Type B pancreatic cell (in vitro differentiated cells): ENCODE measurements at regions not wholly inside any gene's neighbourhood (a gene's known extent, or its start where the extent isn't known, plus 50 kb on each side); places are given as distances from the start of the nearest gene placed in this dataset.

Experiments
- DNase-seq: peaks from one replicate; pipeline ENCODE4 v3.0.0; 2021; ENCODE audit warnings: mixed read lengths; ENCODE audit not compliant: unreplicated experiment; ENCODE audit errors: extremely low spot score
- H3K27ac Mint-ChIP-seq: 2 replicates; pipeline ENCODE4 v1.8.0; 2021; ENCODE audit warnings: mild to moderate bottlenecking, mixed read lengths
- H3K27me3 Mint-ChIP-seq: 2 replicates; pipeline ENCODE4 v1.8.0; 2021; ENCODE audit warnings: mixed read lengths
- H3K36me3 Mint-ChIP-seq: 2 replicates; pipeline ENCODE4 v1.8.0; 2021; ENCODE audit warnings: mixed read lengths
- H3K4me1 Mint-ChIP-seq: one replicate; pipeline ENCODE4 v1.8.0; 2021; ENCODE audit warnings: mixed read lengths; ENCODE audit not compliant: unreplicated experiment
- H3K4me3 Mint-ChIP-seq: 2 replicates; pipeline ENCODE4 v1.8.0; 2021; ENCODE audit warnings: mild to moderate bottlenecking, mixed read lengths
- H3K9me3 Mint-ChIP-seq: 2 replicates; pipeline ENCODE4 v1.8.0; 2021; ENCODE audit warnings: mixed read lengths
- CTCF ChIP-seq: fragments of 200-600 bp; sonication (generic); conservative IDR thresholded peaks from 2 replicates; pipeline ENCODE4 v1.5.0; 2021; ENCODE audit warnings: antibody characterized with exemption, mild to moderate bottlenecking

- Mint-ChIP-seq H3K27ac (no peak overlapping the region), H3K9me3 (no peaks in the 10 kb centered on the region), H3K36me3 (no peaks in the 10 kb centered on the region), H3K4me3 (no peak overlapping the region), H3K27me3 (no peaks in the 10 kb centered on the region), H3K4me1 (peaks cover 36% of the 10 kb centered on the region)
- no peak for TF ChIP-seq CTCF
- no peak for DNase-seq
Measured at GRCh38 chr2:62407401-62407800, 98.6 kb downstream of the TMEM17 start.

GRCh38 chr2:62406573-62407043, 99.4 kb downstream of the TMEM17 start:
- Mint-ChIP-seq H3K27ac (no peak overlapping the region), H3K4me3 (no peak overlapping the region), H3K36me3 (no peaks in the 10 kb centered on the region), H3K27me3 (no peaks in the 10 kb centered on the region), H3K9me3 (no peaks in the 10 kb centered on the region), H3K4me1 (peaks cover 31% of the 10 kb centered on the region)
- no peak for DNase-seq
- TF ChIP-seq CTCF, result no peak

- no peak for TF ChIP-seq CTCF
- no peak for DNase-seq
- no peaks in the 10 kb centered on the region for H3K27me3 Mint-ChIP-seq
- no peaks in the 10 kb centered on the region for H3K36me3 Mint-ChIP-seq
- no peak overlapping the region for H3K27ac Mint-ChIP-seq
- peaks cover 17% of the 10 kb centered on the region for H3K4me1 Mint-ChIP-seq
- H3K4me3 Mint-ChIP-seq, result no peak overlapping the region
- H3K9me3 Mint-ChIP-seq, result no peaks in the 10 kb centered on the region
Measured at GRCh38 chr2:62404913-62405312, 101.1 kb downstream of the TMEM17 start.

- no peak for TF ChIP-seq CTCF
- no peaks in the 10 kb centered on the region for H3K4me1 Mint-ChIP-seq
- no peak overlapping the region for H3K27ac Mint-ChIP-seq
- no peaks in the 10 kb centered on the region for H3K9me3 Mint-ChIP-seq
- no peak overlapping the region for H3K4me3 Mint-ChIP-seq
- no peaks in the 10 kb centered on the region for H3K27me3 Mint-ChIP-seq
- no peak for DNase-seq
- H3K36me3 Mint-ChIP-seq, result no peaks in the 10 kb centered on the region
Measured at GRCh38 chr2:62402156-62402555, 103.8 kb downstream of the TMEM17 start.

GRCh38 chr2:62398356-62398755, 107.6 kb downstream of the TMEM17 start:
- no peak overlapping the region for H3K27ac Mint-ChIP-seq

More at GRCh38 chr2:62398356-62398755, 107.6 kb downstream of the TMEM17 start:
- no peaks in the 10 kb centered on the region for H3K27me3 Mint-ChIP-seq
- H3K9me3 Mint-ChIP-seq, result no peaks in the 10 kb centered on the region
- H3K4me3 Mint-ChIP-seq, result no peak overlapping the region
- TF ChIP-seq CTCF, result no peak
- H3K36me3 Mint-ChIP-seq, result no peaks in the 10 kb centered on the region
- no peaks in the 10 kb centered on the region for H3K4me1 Mint-ChIP-seq
- no peak for DNase-seq
